SK-MEL-5 (cell line): ENCODE measurements at regions not wholly inside any gene's neighbourhood (a gene's known extent, or its start where the extent isn't known, plus 50 kb on each side); places are given as distances from the start of the nearest gene placed in this dataset.
"Not testable (repeated sequence)": the region's sequence is repeated elsewhere in the genome, so short reads cannot be mapped to it uniquely, and the experiment has no call there.

Source experiments
- DNase-seq: peaks from one replicate; pipeline ENCODE4 v3.0.0-alpha.2; 2016; ENCODE audit warnings: low read depth, low spot score
- in situ Hi-C: cut with HindIII; loops from 2 replicates; pipeline ENCODE4 v1.10.0; 2016; ENCODE audit warnings: low sequenced_read_pairs, high pct_unique_total_duplicates, low pct_unique_long_range_greater_than_20kb

- DNase-seq, result peak; percentile 22
- in situ Hi-C loops, result loop anchor here (25.0 kb wide), 1 partner anchor 150 kb away; no protein-coding TSS in a partner anchor
Measured at GRCh38 chr4:28062562-28062961, 1201.9 kb downstream of the STIM2 start.

- peak; percentile 35 for DNase-seq
- in situ Hi-C loops, result loop anchor here (25.0 kb wide), 1 partner anchor 162 kb away; no protein-coding TSS in a partner anchor
Measured at GRCh38 chr4:28073860-28074555, 1213.4 kb downstream of the STIM2 start.

GRCh38 chr4:28075401-28075956 is 1214.8 kb downstream of the STIM2 start:
- no peak for DNase-seq
- in situ Hi-C loops, result no loop called here

GRCh38 chr4:28077203-28077602 is 1216.6 kb downstream of the STIM2 start:
- in situ Hi-C loops, DNase-seq: not testable (repeated sequence)

- in situ Hi-C loops, result no loop called here
- DNase-seq, result no peak
Measured at GRCh38 chr4:28082686-28083390, 1222.2 kb downstream of the STIM2 start.

GRCh38 chr4:28092610-28093009 is 1232.0 kb downstream of the STIM2 start:
- in situ Hi-C loops, result no loop called here

GRCh38 chr4:28093071-28093470 is 1232.4 kb downstream of the STIM2 start:
- DNase-seq, result no peak
- in situ Hi-C loops, result no loop called here

More at GRCh38 chr4:28092610-28093009, 1232.0 kb downstream of the STIM2 start:
- DNase-seq, result no peak

- in situ Hi-C loops, result no loop called here
- DNase-seq, result no peak
Measured at GRCh38 chr4:28101583-28101982, 1240.9 kb downstream of the STIM2 start.

- in situ Hi-C loops, result no loop called here
- DNase-seq, result no peak
Measured at GRCh38 chr4:28105271-28105859, 1244.7 kb downstream of the STIM2 start.

GRCh38 chr4:28106155-28106554 is 1245.5 kb downstream of the STIM2 start:
- in situ Hi-C loops, result no loop called here
- no peak for DNase-seq

GRCh38 chr4:28109801-28110200 is 1249.2 kb downstream of the STIM2 start:
- DNase-seq, result no peak
- in situ Hi-C loops, result no loop called here

GRCh38 chr4:28112691-28113335 is 1252.2 kb downstream of the STIM2 start:
- DNase-seq, in situ Hi-C loops: not testable (repeated sequence)

- DNase-seq, in situ Hi-C loops: not testable (repeated sequence)
Measured at GRCh38 chr4:28113586-28113985, 1252.9 kb downstream of the STIM2 start.

- in situ Hi-C loops, DNase-seq: not testable (repeated sequence)
Measured at GRCh38 chr4:28116526-28117083, 1256.0 kb downstream of the STIM2 start.

GRCh38 chr4:28117084-28117682 is 1256.5 kb downstream of the STIM2 start:
- in situ Hi-C loops, result no loop called here
- DNase-seq, result no peak

GRCh38 chr4:28146191-28146590 is 1285.5 kb downstream of the STIM2 start:
- in situ Hi-C loops, result no loop called here
- no peak for DNase-seq

- in situ Hi-C loops, result no loop called here
- DNase-seq, result no peak
Measured at GRCh38 chr4:28148221-28148620, 1287.6 kb downstream of the STIM2 start.
